ENCODE measurements at regions not wholly inside any gene's neighbourhood (a gene's known extent, or its start where the extent isn't known, plus 50 kb on each side); places are given as distances from the start of the nearest gene placed in this dataset.

- no peak for TF ChIP-seq TAF1 (IDR thresholded peaks at IDR 0.05; ENCODE audit: low read depth, low read length)
- TF ChIP-seq POLR2A (IDR thresholded peaks at IDR 0.05; ENCODE audit: low read depth, low read length) = no peak
- no peak for TF ChIP-seq POLR2AphosphoS5 (IDR thresholded peaks at IDR 0.05; ENCODE audit: low read depth, low read length)
- TF ChIP-seq POU2F2 (IDR thresholded peaks at IDR 0.05; ENCODE audit: low read depth, low read length) = no peak
Measured at GRCh38 chr1:194069831-194070218, 883.4 kb upstream of the B3GALT2 start.
